Pancreas (tissue), 10 donors: ENCODE measurements at regions not wholly inside any gene's neighbourhood (a gene's known extent, or its start where the extent isn't known, plus 50 kb on each side); places are given as distances from the start of the nearest gene placed in this dataset.

Experiments
- ATAC-seq, 4 donors: fragments of 200-7000 bp; cut with Tn5 transposase; one replicate each; pipeline versions ENCODE4 v1.8.0 to v1.9.1; 2020; ENCODE audit warnings: mild to moderate bottlenecking in 4 of 4, moderate library complexity in 4 of 4
- DNase-seq, 6 donors: peaks; one replicate each; pipeline ENCODE4 v3.0.0-alpha.2; 2020
- FAIRE-seq: peaks from 2 replicates; lab custom pipeline; 2012; peaks lifted over from hg19 to GRCh38; lab: Jason Lieb, UNC
- H3K27ac ChIP-seq, 4 donors: fragments of 200-600 bp; sonication (generic); 1 replicate in 3 of 4; 2 replicates in 1 of 4; pipeline versions ENCODE4 v1.5.0 to v1.8.0; 2020
- H3K27me3 ChIP-seq, 4 donors: fragments of 200-600 bp; one replicate each; pipeline ENCODE4 v1.8.0; 2021
- H3K36me3 ChIP-seq, 3 donors: fragments of 200-600 bp; sonication (generic) in 1 of 3; one replicate each; pipeline versions ENCODE4 v1.5.0 to v1.8.0; 2020 to 2021
- H3K4me1 ChIP-seq, 3 donors: fragments of 200-600 bp; one replicate each; pipeline ENCODE4 v1.8.0; 2021
- H3K4me3 ChIP-seq, 4 donors: fragments of 200-600 bp; sonication (generic) in 2 of 4; one replicate each; pipeline versions ENCODE4 v1.5.0 to v1.8.0; 2020 to 2021
- H3K9me3 ChIP-seq, 4 donors: fragments of 200-600 bp; one replicate each; pipeline ENCODE4 v1.8.0; 2021
- CTCF ChIP-seq, 4 donors: fragments of 200-600 bp; sonication (generic) in 3 of 4; IDR thresholded peaks; one replicate each; pipeline versions ENCODE4 v1.5.0 to v1.8.0; 2021; ENCODE audit warnings: antibody characterized with exemption in 4 of 4
- WGBS, 2 donors: extraction: QIAGEN DNeasy Blood & Tissue Kit; methylation state at CpG; one replicate each; pipeline ENCODE4 v1.1.7; 2013; 5-methylcytosine and 5-hydroxymethylcytosine counted together
- intact Hi-C, 3 donors: fragments of 100-400 bp; cut with DNase I; formaldehyde crosslinking; loops; one replicate each; pipeline versions ENCODE4 v1.11.1 to v1.14.2; 2022
- donor health status: healthy with polysubstance abuse.
- donor health status: DM: no; HTN: no; CAD: no; lungs with moderate emphysema.
- donor health status: DM: no; HTN: no; CAD: no.
- donor health status: control.
- donor health status: control.
- donor health status: Bipolar disorder and iron deficiency.
- donor health status: DM: yes; HTN: yes; CAD: no.
- donor health status: DM: no; HTN: no; CAD: no.
- donor health status: DM: no; HTN: no; CAD: no.
- donor health status: DM: yes; HTN: yes; CAD: no.

DNA sequence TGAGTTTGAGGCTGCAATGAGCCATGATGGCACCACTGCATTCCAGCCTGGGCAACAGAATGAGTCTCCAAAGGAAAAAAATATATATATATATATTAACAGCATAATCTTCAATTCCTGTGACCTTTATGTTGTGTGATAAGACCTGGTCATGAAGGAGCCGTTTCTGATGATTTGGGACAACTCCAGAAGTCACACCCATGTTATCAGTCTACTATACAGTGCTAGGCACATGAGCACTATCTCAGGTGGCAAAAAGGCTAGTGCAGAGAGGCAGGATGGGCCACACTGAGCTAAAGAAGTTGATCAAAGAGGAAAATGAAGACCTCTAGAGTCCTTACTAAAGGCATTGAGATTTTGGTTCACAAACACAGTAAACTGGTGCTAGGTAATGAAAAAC, 205.0 kb upstream of the RAD23B start:
- no peaks in the 10 kb centered on the region for H3K4me1 ChIP-seq
- H3K36me3 ChIP-seq, result no peaks in the 10 kb centered on the region
- intact Hi-C loops, result no loop called here
- H3K9me3 ChIP-seq, result no peaks in the 10 kb centered on the region
- no peak for DNase-seq
- 15 to 25% methylated on average over 1 of the region's 1 CpG for WGBS, 2 donors
- TF ChIP-seq CTCF (IDR thresholded peaks at IDR 0.05), result no peak
- no peak for FAIRE-seq
- H3K27ac ChIP-seq, result no peak overlapping the region
- no peak overlapping the region for H3K4me3 ChIP-seq
- no peak for ATAC-seq
- no peaks in the 10 kb centered on the region for H3K27me3 ChIP-seq

DNA sequence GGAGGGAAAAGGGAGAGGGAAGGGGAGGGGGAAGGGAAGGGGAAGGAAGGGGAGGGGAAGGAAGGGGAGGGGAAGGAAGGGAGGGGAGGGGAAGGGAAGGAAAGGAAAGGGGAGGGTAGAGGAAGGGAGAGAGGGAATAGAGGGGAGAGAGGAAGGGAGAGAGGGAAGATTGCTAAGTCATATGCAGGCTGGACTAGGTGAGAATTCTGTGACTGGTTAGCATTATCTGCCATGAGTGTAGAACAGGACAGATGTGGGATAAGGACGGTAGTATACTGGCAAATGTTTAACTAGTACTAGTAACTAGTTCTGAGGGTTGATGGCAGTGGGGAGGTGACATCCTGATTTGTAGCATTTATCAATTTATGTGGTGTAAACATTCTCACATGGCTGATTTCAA, 203.5 kb upstream of the RAD23B start:
- ATAC-seq, result no peak
- WGBS, 2 donors, result 8 to 17% methylated on average over 1 of the region's 1 CpG
- DNase-seq, result no peak

DNA sequence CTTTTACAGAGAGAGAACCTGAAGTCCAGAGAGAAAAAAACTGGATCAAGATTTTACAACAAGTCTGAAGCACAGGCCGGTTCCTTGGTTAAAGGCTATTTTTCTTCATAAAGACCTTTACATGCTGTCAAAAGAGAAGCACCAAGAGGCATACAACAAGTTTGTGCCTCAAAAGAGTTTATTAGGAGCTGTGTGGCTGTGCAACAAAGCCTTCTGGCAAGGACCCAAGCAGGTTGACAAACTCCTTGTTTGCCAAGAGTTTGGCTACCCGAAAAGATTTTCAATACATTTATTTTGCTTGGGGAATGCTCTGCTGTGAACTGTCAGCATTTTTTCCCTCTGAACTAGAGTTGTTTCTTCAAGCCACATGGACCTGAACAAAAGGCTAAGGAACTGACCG, 202.9 kb upstream of the RAD23B start:
- no peak overlapping the region for H3K4me3 ChIP-seq
- no peak for TF ChIP-seq CTCF (IDR thresholded peaks at IDR 0.05)
- no peaks in the 10 kb centered on the region for H3K36me3 ChIP-seq
- H3K9me3 ChIP-seq, result no peaks in the 10 kb centered on the region
- H3K27me3 ChIP-seq, result no peaks in the 10 kb centered on the region
- H3K4me1 ChIP-seq, result no peaks in the 10 kb centered on the region
- no peak for ATAC-seq
- no peak overlapping the region for H3K27ac ChIP-seq
- WGBS, 2 donors, result 45 to 49% methylated on average over 3 of the region's 3 CpGs
- intact Hi-C loops, result no loop called here
- no peak for DNase-seq
- no peak for FAIRE-seq

More for the DNA sequence above, 203.5 kb upstream of the RAD23B start:
- intact Hi-C loops, result no loop called here
- Histone ChIP-seq H3K4me3 (no peak overlapping the region), H3K4me1 (no peaks in the 10 kb centered on the region), H3K9me3 (no peaks in the 10 kb centered on the region), H3K36me3 (no peaks in the 10 kb centered on the region), H3K27ac (no peak overlapping the region), H3K27me3 (no peaks in the 10 kb centered on the region)
- no peak for TF ChIP-seq CTCF (IDR thresholded peaks at IDR 0.05)
- FAIRE-seq, result no peak

- intact Hi-C loops, result no loop called here
- TF ChIP-seq CTCF (IDR thresholded peaks at IDR 0.05), result no peak
These were observed 196.6 kb upstream of the RAD23B start for GRCh38 chr9:107086460-107086859.

DNA sequence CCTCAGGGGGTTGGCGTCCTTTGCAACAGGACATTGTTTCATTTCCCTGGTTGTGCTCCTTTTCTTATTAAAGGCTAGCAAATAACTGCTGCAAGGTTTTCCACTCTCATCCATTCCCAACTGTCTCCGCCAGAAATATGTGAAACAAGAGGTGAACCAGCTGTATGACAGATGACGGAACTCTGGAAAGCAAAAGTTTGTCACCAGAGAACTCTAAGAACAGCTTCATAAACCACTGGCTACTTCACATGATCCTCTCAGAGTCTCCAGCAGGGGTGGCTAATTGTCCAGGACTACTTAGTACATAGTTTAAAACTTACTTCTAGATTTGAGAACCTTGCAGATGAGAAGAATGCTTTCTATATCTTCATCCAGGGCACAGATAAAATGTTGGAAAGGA, 195.9 kb upstream of the RAD23B start:
- DNase-seq (no peak), FAIRE-seq (no peak), ATAC-seq (no peak)
- no peaks in the 10 kb centered on the region for H3K36me3 ChIP-seq
- no peaks in the 10 kb centered on the region for H3K9me3 ChIP-seq
- H3K4me3 ChIP-seq, result no peak overlapping the region
- H3K27ac ChIP-seq, result no peak overlapping the region
- TF ChIP-seq CTCF (IDR thresholded peaks at IDR 0.05), result no peak
- no peaks in the 10 kb centered on the region for H3K27me3 ChIP-seq
- intact Hi-C loops, result no loop called here
- no peaks in the 10 kb centered on the region for H3K4me1 ChIP-seq
- WGBS, 2 donors, result 66 to 75% methylated on average over 3 of the region's 3 CpGs

More at GRCh38 chr9:107086460-107086859, 196.6 kb upstream of the RAD23B start:
- no peaks in the 10 kb centered on the region for H3K9me3 ChIP-seq
- no peaks in the 10 kb centered on the region for H3K27me3 ChIP-seq
- H3K27ac ChIP-seq, result no peak overlapping the region
- no peak for DNase-seq
- FAIRE-seq, result no peak
- no peak for ATAC-seq
- H3K4me3 ChIP-seq, result no peak overlapping the region
- 42 to 52% methylated on average over 2 of the region's 2 CpGs for WGBS, 2 donors
- H3K4me1 ChIP-seq, result no peaks in the 10 kb centered on the region
- H3K36me3 ChIP-seq, result no peaks in the 10 kb centered on the region
